Adrenal gland (tissue), 5 donors: ENCODE measurements at regions not wholly inside any gene's neighbourhood (a gene's known extent, or its start where the extent isn't known, plus 50 kb on each side); places are given as distances from the start of the nearest gene placed in this dataset.

Experiments used
- POLR2A ChIP-seq, 2 donors: fragments of 450-650 bp; IDR thresholded peaks; one replicate each; pipeline ENCODE4 v1.6.1; 2017; ENCODE audit warnings: antibody characterized with exemption in 2 of 2, mild to moderate bottlenecking in 2 of 2, moderate library complexity in 1 of 2
- TF ChIP-seq, protein P1 (sequence below), 6 experiments: fragments of 450-650 bp in 4 of 6; fragments of 200-600 bp in 2 of 6; sonication (generic) in 1 of 6; IDR thresholded peaks; 1 replicate in 5 of 6; 2 replicates in 1 of 6; pipeline versions ENCODE4 v1.5.1 to v1.8.0; 2016 to 2021; ENCODE audit warnings: antibody characterized with exemption in 6 of 6, mild to moderate bottlenecking in 2 of 6, moderate library complexity in 1 of 6
- donor health status: DM: no; HTN: no; CAD: no.

DNA sequence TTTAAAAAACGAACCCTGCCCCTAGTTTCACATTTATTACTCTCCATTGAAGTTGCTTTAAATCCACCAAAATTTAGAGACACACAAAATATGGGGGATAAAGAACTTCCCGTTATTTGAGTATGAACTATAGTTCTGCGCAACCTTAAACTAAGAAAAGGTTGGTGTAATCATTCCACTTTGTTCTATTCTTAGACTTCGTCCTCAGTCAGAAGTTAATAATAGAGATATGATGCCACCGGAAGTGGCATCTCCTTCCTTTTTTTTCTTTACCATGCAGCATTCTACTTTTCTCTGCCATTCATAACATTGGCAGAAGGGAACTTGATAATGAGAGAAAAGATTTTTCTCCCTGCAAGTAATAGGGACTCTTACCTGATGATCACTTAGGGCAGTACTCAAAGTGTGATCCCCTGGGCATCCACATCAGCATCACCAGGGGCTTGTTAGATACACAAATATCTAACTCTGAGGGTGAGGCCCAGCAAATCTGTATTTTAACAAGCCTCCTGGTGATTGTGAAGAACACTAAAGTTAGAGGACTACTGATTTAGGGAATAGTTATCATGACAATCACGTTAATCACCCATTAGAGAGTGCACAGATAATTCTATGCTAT lies 147.7 kb upstream of the DTNA start:
- TF ChIP-seq, protein P1, sequence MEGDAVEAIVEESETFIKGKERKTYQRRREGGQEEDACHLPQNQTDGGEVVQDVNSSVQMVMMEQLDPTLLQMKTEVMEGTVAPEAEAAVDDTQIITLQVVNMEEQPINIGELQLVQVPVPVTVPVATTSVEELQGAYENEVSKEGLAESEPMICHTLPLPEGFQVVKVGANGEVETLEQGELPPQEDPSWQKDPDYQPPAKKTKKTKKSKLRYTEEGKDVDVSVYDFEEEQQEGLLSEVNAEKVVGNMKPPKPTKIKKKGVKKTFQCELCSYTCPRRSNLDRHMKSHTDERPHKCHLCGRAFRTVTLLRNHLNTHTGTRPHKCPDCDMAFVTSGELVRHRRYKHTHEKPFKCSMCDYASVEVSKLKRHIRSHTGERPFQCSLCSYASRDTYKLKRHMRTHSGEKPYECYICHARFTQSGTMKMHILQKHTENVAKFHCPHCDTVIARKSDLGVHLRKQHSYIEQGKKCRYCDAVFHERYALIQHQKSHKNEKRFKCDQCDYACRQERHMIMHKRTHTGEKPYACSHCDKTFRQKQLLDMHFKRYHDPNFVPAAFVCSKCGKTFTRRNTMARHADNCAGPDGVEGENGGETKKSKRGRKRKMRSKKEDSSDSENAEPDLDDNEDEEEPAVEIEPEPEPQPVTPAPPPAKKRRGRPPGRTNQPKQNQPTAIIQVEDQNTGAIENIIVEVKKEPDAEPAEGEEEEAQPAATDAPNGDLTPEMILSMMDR (IDR thresholded peaks at IDR 0.05) = no peak
- TF ChIP-seq POLR2A (IDR thresholded peaks at IDR 0.05) = no peak
